Endothelial cell (in vitro differentiated cells): ENCODE measurements at regions not wholly inside any gene's neighbourhood (a gene's known extent, or its start where the extent isn't known, plus 50 kb on each side); places are given as distances from the start of the nearest gene placed in this dataset.

Experiments used
- DNase-seq: peaks from one replicate; pipeline ENCODE4 v3.0.0; 2021; ENCODE audit warnings: low spot score
- H3K27ac Mint-ChIP-seq: one replicate; pipeline ENCODE4 v1.8.0; 2021; ENCODE audit warnings: mixed read lengths, inconsistent platforms; ENCODE audit not compliant: unreplicated experiment
- H3K27me3 Mint-ChIP-seq: one replicate; pipeline ENCODE4 v1.8.0; 2021; ENCODE audit warnings: mild to moderate bottlenecking, moderate library complexity, mixed read lengths, inconsistent platforms; ENCODE audit not compliant: unreplicated experiment
- H3K36me3 Mint-ChIP-seq: one replicate; pipeline ENCODE4 v1.8.0; 2021; ENCODE audit warnings: mild to moderate bottlenecking, low read depth, mixed read lengths, inconsistent platforms; ENCODE audit not compliant: unreplicated experiment
- H3K4me1 Mint-ChIP-seq: one replicate; pipeline ENCODE4 v1.8.0; 2021; ENCODE audit warnings: mild to moderate bottlenecking, mixed read lengths, inconsistent platforms; ENCODE audit not compliant: unreplicated experiment
- H3K4me3 Mint-ChIP-seq: one replicate; pipeline ENCODE4 v1.8.0; 2021; ENCODE audit warnings: mild to moderate bottlenecking, mixed read lengths, inconsistent platforms; ENCODE audit not compliant: unreplicated experiment
- H3K9me3 Mint-ChIP-seq: one replicate; pipeline ENCODE4 v1.8.0; 2021; ENCODE audit warnings: mixed read lengths, inconsistent platforms; ENCODE audit not compliant: unreplicated experiment
- TF ChIP-seq, protein P1 (sequence below): fragments of 200-600 bp; sonication (generic); IDR thresholded peaks from one replicate; pipeline ENCODE4 v1.5.0; 2021; ENCODE audit warnings: antibody characterized with exemption; ENCODE audit not compliant: unreplicated experiment

- H3K36me3 Mint-ChIP-seq = no peaks in the 10 kb centered on the region
- H3K4me1 Mint-ChIP-seq = peaks cover 29% of the 10 kb centered on the region
- DNase-seq = no peak
- H3K9me3 Mint-ChIP-seq = no peaks in the 10 kb centered on the region
- TF ChIP-seq, protein P1, sequence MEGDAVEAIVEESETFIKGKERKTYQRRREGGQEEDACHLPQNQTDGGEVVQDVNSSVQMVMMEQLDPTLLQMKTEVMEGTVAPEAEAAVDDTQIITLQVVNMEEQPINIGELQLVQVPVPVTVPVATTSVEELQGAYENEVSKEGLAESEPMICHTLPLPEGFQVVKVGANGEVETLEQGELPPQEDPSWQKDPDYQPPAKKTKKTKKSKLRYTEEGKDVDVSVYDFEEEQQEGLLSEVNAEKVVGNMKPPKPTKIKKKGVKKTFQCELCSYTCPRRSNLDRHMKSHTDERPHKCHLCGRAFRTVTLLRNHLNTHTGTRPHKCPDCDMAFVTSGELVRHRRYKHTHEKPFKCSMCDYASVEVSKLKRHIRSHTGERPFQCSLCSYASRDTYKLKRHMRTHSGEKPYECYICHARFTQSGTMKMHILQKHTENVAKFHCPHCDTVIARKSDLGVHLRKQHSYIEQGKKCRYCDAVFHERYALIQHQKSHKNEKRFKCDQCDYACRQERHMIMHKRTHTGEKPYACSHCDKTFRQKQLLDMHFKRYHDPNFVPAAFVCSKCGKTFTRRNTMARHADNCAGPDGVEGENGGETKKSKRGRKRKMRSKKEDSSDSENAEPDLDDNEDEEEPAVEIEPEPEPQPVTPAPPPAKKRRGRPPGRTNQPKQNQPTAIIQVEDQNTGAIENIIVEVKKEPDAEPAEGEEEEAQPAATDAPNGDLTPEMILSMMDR = no peak
- H3K27ac Mint-ChIP-seq = no peak overlapping the region
- peaks cover under 1% of the 10 kb centered on the region for H3K27me3 Mint-ChIP-seq
- no peak overlapping the region for H3K4me3 Mint-ChIP-seq
Measured at GRCh38 chr5:33336891-33337636, 103.7 kb upstream of the TARS1 start.

- Mint-ChIP-seq H3K36me3 (no peaks in the 10 kb centered on the region), H3K4me3 (no peak overlapping the region), H3K4me1 (peaks cover 26% of the 10 kb centered on the region), H3K9me3 (no peaks in the 10 kb centered on the region), H3K27me3 (no peaks in the 10 kb centered on the region), H3K27ac (no peak overlapping the region)
- TF ChIP-seq, protein P1 = no peak
- DNase-seq = no peak
Measured at GRCh38 chr5:33337637-33337992, 103.2 kb upstream of the TARS1 start.

DNA sequence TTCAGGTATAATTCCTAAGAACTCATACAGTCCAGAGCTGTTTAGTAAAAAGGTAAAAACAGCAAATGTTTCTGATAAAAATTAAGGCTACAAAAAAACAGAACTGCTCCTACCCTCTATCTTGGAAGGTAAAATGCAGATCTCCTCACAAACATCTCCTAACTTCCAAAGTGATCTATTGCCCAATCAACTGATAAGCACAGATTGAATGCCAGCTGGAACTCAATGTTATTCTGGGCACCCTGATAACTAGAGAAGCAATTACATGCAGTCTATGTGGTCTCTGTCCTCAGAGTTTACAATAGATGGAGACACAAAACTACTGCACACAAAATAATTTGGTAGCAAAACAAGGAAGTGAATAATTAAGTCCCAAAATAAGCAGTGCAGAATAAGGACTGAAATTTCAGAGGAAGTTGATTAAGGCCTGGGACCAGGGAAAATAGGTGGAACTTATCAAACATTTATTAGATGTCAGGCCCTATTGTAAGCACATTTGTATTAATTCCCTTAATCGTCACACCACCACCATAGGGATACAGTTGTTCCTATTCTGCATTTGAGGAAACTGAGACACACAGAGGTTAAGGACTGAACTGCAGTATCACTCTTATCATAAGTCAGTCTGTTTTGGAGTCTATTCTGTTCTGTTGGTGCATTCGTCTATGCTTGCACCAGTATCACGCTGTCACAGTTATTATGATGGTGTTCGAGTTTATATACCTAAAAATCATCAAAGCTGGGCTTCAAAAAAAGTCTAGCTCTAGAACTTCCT, 102.2 kb upstream of the TARS1 start:
- peaks cover 23% of the 10 kb centered on the region for H3K4me1 Mint-ChIP-seq
- DNase-seq = no peak
- no peak overlapping the region for H3K4me3 Mint-ChIP-seq
- TF ChIP-seq, protein P1 = no peak
- no peaks in the 10 kb centered on the region for H3K27me3 Mint-ChIP-seq
- H3K27ac Mint-ChIP-seq = no peak overlapping the region
- no peaks in the 10 kb centered on the region for H3K9me3 Mint-ChIP-seq
- H3K36me3 Mint-ChIP-seq = no peaks in the 10 kb centered on the region

GRCh38 chr5:33339413-33339812, 101.4 kb upstream of the TARS1 start:
- H3K4me3 Mint-ChIP-seq = no peak overlapping the region
- H3K9me3 Mint-ChIP-seq = no peaks in the 10 kb centered on the region
- TF ChIP-seq, protein P1 = no peak
- H3K4me1 Mint-ChIP-seq = peaks cover 23% of the 10 kb centered on the region
- no peak for DNase-seq
- no peaks in the 10 kb centered on the region for H3K27me3 Mint-ChIP-seq
- peak overlapping the region; percentile 15 for H3K27ac Mint-ChIP-seq
- no peaks in the 10 kb centered on the region for H3K36me3 Mint-ChIP-seq

GRCh38 chr5:33340195-33340594, 100.6 kb upstream of the TARS1 start:
- Mint-ChIP-seq H3K27ac (peak overlapping the region; percentile 65), H3K4me3 (no peak overlapping the region), H3K36me3 (no peaks in the 10 kb centered on the region), H3K9me3 (no peaks in the 10 kb centered on the region), H3K27me3 (no peaks in the 10 kb centered on the region), H3K4me1 (peaks cover 23% of the 10 kb centered on the region)
- peak; percentile 3 for DNase-seq
- TF ChIP-seq, protein P1 = no peak
